ENCODE measurements at regions not wholly inside any gene's neighbourhood (a gene's known extent, or its start where the extent isn't known, plus 50 kb on each side); places are given as distances from the start of the nearest gene placed in this dataset.
"Not testable (repeated sequence)": the region's sequence is repeated elsewhere in the genome, so short reads cannot be mapped to it uniquely, and the experiment has no call there.

DNA sequence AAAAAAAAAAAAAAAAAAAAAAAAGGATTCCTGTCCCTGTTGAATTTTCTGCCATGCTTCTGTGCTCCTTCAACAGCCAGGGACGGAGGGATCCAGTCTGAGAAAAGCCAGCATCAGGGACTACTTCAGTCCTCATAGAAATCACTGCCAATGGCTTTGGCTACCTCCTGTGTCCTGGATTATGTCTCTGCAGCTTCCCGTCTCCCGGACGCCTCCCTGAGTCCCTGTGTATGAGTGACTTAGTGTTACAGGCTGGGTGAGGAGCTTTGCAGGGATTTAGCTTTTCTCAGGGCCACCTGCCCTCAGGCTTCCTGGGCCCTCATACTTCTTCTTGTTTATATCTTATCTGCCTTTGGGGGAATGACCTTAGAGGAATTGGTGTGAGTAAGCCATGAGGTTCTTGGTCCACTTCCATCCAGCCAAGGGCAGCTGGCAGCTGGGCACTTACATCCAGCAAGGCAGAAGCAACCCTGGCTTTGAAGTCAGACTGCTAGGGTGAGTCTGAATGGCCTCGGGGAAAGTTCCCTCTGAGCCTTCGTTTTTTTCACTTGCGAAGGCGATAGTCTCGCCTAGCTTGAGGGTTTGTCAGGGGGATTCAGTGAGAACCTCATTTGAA lies 83.6 kb upstream of the CRYM start:
- DNase-seq: peak; percentile 35

DNA sequence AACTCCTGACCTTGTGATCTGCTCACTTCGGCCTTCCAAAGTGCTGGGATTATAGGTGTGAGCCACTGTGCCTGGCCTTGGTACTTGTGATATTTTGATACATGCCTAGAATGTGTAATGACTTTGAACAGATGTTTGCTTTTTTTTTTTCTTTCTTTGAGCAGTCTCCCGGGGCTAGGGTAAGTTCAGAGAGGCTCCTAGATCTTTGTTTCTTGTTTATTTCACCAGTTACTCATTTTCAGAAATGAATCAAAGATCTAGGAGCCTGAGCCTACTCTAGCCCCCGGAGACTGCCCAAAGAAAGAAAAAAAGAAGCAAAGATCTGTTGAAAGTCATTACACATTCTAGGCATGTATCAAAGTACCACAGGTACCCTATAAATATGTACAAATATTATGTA lies 83.0 kb upstream of the CRYM start:
- peak; percentile 85 for DNase-seq

- not testable (repeated sequence) for DNase-seq
Observed at GRCh38 chr16:21359513-21359912, 81.4 kb upstream of the CRYM start.

DNA sequence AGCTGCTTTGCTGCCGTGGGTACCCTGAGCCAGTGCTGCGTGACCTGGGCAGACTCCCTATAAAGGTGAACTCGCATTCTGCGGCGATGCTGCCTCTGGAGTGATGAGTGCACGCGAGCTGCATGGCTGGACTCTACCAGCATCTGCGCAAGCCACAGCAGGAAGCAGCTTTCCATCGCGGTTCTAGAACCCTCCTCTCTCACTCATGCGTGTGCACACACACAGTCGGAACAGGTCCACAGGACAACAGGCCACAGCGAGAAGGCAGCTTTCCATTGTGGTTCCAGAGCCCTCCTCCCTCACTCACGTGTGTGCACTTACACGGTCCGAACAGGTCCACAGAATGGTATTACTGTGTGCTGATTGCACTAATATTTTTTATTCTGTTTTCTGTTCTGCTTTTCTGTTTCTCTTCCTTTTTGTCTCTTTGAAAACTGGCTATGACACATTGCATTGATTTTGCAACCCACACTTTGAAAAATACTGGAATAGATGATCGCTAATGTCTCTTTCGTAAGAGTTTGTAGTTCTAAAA lies 80.2 kb upstream of the CRYM start:
- DNase-seq: not testable (repeated sequence)

GRCh38 chr16:21356308-21356707 lies 78.2 kb upstream of the CRYM start:
- not testable (repeated sequence) for DNase-seq

- not testable (repeated sequence) for DNase-seq
Observed at GRCh38 chr16:21351433-21351832, 73.3 kb upstream of the CRYM start.

GRCh38 chr16:21350851-21351250 lies 72.8 kb upstream of the CRYM start:
- not testable (repeated sequence) for DNase-seq

- not testable (repeated sequence) for DNase-seq
Observed at GRCh38 chr16:21349336-21349735, 71.2 kb upstream of the CRYM start.

DNA sequence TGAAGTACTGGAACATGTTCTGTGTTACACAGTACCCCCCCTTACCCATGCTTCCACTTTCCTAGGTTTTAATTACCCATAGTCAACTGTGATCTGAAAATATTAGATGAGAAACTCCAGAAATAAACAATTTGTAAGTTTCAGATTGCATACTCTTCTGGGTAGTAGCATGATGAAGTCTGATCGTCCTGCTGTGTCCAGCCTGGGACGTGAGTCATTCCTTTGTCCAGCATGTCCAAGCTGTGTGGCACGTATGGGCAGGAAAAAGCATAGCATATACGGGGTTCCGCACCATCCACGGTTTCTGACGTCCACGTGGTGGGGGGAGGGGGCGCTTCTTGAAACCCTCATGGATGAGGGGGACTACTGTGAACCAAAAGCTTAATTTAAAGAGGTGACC lies 70.7 kb upstream of the CRYM start:
- DNase-seq: not testable (repeated sequence)

GRCh38 chr16:21347538-21347937 lies 69.4 kb upstream of the CRYM start:
- DNase-seq: not testable (repeated sequence)

GRCh38 chr16:21346756-21347491 lies 68.8 kb upstream of the CRYM start:
- not testable (repeated sequence) for DNase-seq

DNA sequence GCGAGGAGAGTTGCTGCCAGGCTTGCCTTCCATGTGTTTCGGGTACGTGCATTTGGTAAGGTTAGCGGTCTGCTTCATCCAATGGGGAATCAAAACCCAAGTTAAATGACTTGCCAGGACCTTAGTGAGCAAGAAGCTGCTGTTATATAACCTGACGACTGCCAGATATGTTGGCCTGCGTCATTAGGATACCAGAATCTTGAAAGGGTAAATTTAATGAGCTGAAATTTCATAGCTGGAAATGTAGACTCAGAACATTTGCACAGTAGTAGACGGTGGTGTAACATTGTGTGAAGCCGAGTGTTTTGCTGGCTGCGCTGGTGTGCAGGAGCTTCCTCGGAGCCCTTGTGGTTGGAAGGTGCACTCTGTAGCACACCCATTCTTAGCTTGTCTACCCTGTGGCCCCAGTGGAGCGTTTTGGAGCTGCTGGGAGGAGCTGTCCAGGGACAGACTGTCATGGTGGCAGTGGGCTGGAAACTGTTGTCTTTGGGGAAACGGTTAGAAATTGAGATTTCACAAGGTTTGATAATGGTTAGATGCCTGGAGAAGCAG lies 66.3 kb upstream of the CRYM start:
- DNase-seq: not testable (repeated sequence)

GRCh38 chr16:21341101-21341500 lies 63.0 kb upstream of the CRYM start:
- no peak for DNase-seq

DNA sequence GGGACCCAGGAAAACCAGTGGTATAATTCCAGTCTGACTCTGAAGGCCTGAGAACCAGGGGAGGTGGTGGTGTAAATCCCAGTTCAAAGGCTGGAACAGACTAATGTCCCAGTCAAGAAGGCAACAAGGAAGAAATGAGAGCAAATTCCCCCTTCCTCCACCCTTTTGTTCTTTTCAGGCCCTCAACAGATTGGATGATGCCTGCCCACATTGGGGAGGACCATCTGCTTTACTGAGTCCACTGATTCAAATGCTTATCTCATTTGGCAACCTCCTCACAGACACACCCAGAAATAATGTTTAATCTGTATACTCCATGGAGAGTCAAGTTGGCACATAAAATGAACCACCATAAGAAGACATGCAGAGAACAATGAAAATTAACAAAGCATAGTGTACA lies 61.9 kb upstream of the CRYM start:
- DNase-seq: no peak

DNA sequence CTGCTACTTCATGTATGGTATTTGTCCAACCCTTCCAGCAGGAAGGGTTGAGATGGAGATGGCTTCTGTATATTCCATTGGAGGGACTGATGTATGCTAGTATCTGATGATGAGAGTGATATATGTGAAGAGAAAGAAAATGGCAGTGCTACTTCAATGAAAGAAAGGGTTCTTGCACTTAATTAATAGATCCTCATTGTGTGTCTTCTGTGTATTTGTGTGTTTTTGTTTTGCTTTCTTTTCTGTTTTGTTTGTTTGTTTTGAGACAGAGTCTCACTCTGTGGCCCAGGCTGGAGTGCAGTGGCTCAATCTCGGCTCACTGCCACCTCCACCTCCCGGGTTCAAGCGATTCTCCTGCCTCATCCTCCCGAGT lies 61.2 kb upstream of the CRYM start:
- DNase-seq: no peak

- no peak for DNase-seq
Observed at GRCh38 chr16:21338537-21339268, 60.6 kb upstream of the CRYM start.

- no peak for DNase-seq
Observed at GRCh38 chr16:21336231-21336630, 58.1 kb upstream of the CRYM start.

DNA sequence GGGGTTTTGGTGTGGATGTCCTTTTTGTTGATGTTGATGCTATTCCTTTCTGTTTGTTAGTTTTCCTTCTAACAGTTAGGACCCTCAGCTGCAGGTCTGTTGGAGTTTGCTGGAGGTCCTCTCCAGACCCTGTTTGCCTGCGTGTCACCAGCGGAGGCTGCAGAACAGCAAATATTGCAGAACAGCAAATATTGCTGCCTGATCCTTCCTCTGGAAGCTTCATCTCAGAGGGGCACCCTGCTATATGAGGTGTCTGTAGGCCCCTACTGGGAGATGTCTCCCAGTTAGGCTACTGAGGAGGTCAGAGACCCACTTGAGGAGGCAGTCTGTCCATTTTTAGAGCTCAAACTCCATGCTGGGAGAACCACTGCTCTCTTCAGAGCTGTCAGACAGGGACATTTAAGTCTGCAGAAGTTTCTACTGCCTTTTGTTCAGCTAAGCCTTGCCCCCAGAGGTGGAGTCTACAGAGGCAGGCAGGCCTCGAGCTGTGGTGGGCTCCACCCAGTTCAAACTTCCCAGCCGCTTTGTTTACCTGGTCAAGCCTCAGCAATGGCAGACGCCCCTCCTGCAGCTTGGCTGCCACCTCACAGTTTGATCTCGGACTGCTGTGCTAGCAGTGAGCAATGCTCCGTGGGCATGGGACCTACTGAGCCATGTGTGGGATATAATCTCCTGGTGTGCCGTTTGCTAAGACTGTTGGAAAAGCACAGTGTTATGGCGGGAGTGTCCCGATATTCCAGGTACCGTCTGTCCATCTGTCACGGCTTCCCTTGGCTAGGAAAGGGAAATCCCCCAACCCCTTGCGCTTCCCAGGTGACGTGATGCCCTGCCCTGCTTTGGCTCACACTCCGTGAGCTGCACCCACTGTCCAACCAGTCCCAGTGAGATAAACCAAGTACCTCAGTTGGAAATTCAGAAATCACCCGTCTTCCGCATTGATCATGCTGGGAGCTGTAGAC lies 56.4 kb upstream of the CRYM start:
- not testable (repeated sequence) for DNase-seq

DNA sequence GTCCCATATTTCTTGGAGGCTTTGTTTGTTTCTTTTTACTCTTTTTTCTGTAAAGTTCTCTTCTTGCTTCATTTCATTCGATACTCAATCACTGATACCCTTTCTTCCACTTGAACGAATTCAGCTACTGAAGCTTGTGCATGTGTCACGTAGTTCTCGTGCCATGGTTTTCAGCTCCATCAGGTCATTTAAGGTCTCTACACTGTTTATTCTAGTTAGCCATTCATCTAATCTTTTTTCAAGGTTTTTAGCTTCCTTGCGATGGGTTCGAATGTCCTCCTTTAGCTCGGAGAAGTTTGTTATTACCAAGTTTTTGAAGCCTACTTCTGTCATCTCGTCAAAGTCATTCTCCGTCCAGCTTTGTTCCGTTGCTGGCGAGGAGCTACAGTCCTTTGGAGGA lies 55.6 kb upstream of the CRYM start:
- not testable (repeated sequence) for DNase-seq
